Endothelial cell of umbilical vein (primary cell): ENCODE measurements at regions not wholly inside any gene's neighbourhood (a gene's known extent, or its start where the extent isn't known, plus 50 kb on each side); places are given as distances from the start of the nearest gene placed in this dataset.

Experiments used
- BruUV-seq: library from RNA; stranded (reverse); fragments of 400-500 nt; replicated peaks from 2 replicates; lab custom pipeline; 2021; lab: Mats Ljungman, UMichigan
- CTCF ChIA-PET: fragments of 300-600, 350-600 bp; sonication (Branson Sonifier 250); formaldehyde crosslinking; loops from one replicate; lab custom pipeline; 2021; ENCODE audit warnings: antibody characterized with exemption, inconsistent platforms; lab: Charles Lee
- POLR2A ChIA-PET: fragments of 300-600, 350-600 bp; sonication (Branson Sonifier 250); formaldehyde crosslinking; loops from one replicate; lab custom pipeline; 2021; ENCODE audit warnings: antibody characterized with exemption, inconsistent platforms; lab: Charles Lee
- DNase-seq: peaks from one replicate; pipeline ENCODE4 v3.0.0-alpha.2; 2011; ENCODE audit warnings: low read depth, low spot score
- FAIRE-seq: peaks from 2 replicates; lab custom pipeline; 2011; peaks lifted over from hg19 to GRCh38; lab: Jason Lieb, UNC
- H2AFZ ChIP-seq: 2 replicates; pipeline ENCODE4 v1.6.0; 2012; ENCODE audit warnings: low read depth, low read length, control low read depth, inconsistent platforms
- H3K27ac ChIP-seq: 2 replicates; pipeline ENCODE4 v1.5.1; 2011; ENCODE audit warnings: low read depth, mild to moderate bottlenecking, control low read depth, low read length, moderate library complexity; ENCODE audit not compliant: insufficient read depth
- H3K27me3 ChIP-seq, 2 experiments: 2 replicates each; pipeline versions ENCODE4 v1.6.0 to v1.6.1; 2011; ENCODE audit warnings: low read length in 2 of 2, mixed read lengths in 1 of 2; ENCODE audit not compliant: control insufficient read depth in 2 of 2, insufficient read depth in 2 of 2
- H3K36me3 ChIP-seq, 2 experiments: 2 replicates in 1 of 2; 3 replicates in 1 of 2; pipeline ENCODE4 v1.5.1; 2011; ENCODE audit warnings: low read length in 2 of 2, mild to moderate bottlenecking in 1 of 2, moderate library complexity in 1 of 2; ENCODE audit not compliant: control insufficient read depth in 2 of 2, insufficient read depth in 2 of 2; ENCODE audit errors: extremely low read depth in 1 of 2
- H3K4me1 ChIP-seq: 3 replicates; pipeline ENCODE4 v1.5.1; 2011; ENCODE audit warnings: mild to moderate bottlenecking, low read length; ENCODE audit not compliant: control insufficient read depth, insufficient read depth; ENCODE audit errors: extremely low read depth
- H3K4me2 ChIP-seq: 2 replicates; pipeline ENCODE4 v1.6.1; 2011; ENCODE audit warnings: low read length, control low read depth, mixed read lengths; ENCODE audit not compliant: insufficient read depth
- H3K4me3 ChIP-seq, 3 experiments: fragments of 200-600 bp in 1 of 3; sonication (generic), shearing (Covaris generic) in 1 of 3; replicated peaks in 1 of 3; 2 replicates each; pipeline ENCODE4 v1.5.1; 2011 to 2016; ENCODE audit warnings: control low read depth in 3 of 3, low read length in 3 of 3, mild to moderate bottlenecking in 2 of 3, inconsistent platforms in 1 of 3, low read depth in 1 of 3, moderate library complexity in 1 of 3; ENCODE audit not compliant: insufficient read depth in 1 of 3
- H3K79me2 ChIP-seq: 2 replicates; pipeline ENCODE4 v1.6.0; 2012; ENCODE audit warnings: low read length, inconsistent platforms; ENCODE audit not compliant: control insufficient read depth, insufficient read depth
- H3K9ac ChIP-seq: replicated peaks from 2 replicates; pipeline ENCODE3; 2011; ENCODE audit warnings: low read length, control low read depth; ENCODE audit not compliant: insufficient read depth; ENCODE audit errors: extremely low read depth
- H3K9me1 ChIP-seq: replicated peaks from 3 replicates; pipeline ENCODE4 v1.6.0; 2011; ENCODE audit warnings: mild to moderate bottlenecking, low read length; ENCODE audit not compliant: control insufficient read depth, insufficient read depth; ENCODE audit errors: extremely low read depth
- H3K9me3 ChIP-seq: replicated peaks from 2 replicates; pipeline ENCODE4 v1.5.1; 2012; ENCODE audit warnings: low read length, inconsistent platforms; ENCODE audit not compliant: control insufficient read depth, insufficient read depth
- H4K20me1 ChIP-seq: replicated peaks from 2 replicates; pipeline ENCODE3; 2011; ENCODE audit warnings: mild to moderate bottlenecking, low read length; ENCODE audit not compliant: control insufficient read depth, insufficient read depth; ENCODE audit errors: extremely low read depth
- EZH2 ChIP-seq: IDR thresholded peaks from 2 replicates; pipeline ENCODE4 v1.6.1; 2012; ENCODE audit warnings: borderline replicate concordance, low read depth, mild to moderate bottlenecking, moderate library complexity, low read length, inconsistent platforms; ENCODE audit not compliant: severe bottlenecking
- FOS ChIP-seq: IDR thresholded peaks from 2 replicates; pipeline ENCODE4 v1.6.1; 2011; ENCODE audit warnings: mild to moderate bottlenecking, low read length, moderate library complexity, borderline replicate concordance; ENCODE audit not compliant: insufficient read depth
- GATA2 ChIP-seq: IDR thresholded peaks from 2 replicates; pipeline ENCODE4 v1.7.0; 2011; ENCODE audit warnings: low read depth, mild to moderate bottlenecking, moderate library complexity, mixed read lengths, low read length; ENCODE audit not compliant: insufficient read length, insufficient read depth
- JUN ChIP-seq: IDR thresholded peaks from 2 replicates; pipeline ENCODE4 v1.6.1; 2011; ENCODE audit warnings: borderline replicate concordance, low read depth; ENCODE audit not compliant: insufficient read length, insufficient read depth
- POLR2A ChIP-seq: IDR thresholded peaks from 2 replicates; pipeline ENCODE4 v1.6.1; 2012; ENCODE audit warnings: low read depth, mild to moderate bottlenecking, control low read depth, low read length
- POLR2AphosphoS5 ChIP-seq: IDR thresholded peaks from 2 replicates; pipeline ENCODE4 v1.6.1; 2012; ENCODE audit warnings: low read depth, mild to moderate bottlenecking, control low read depth, low read length, moderate library complexity; ENCODE audit not compliant: insufficient read depth
- dilution Hi-C: fragments of 300-500 bp; cut with MboI; formaldehyde crosslinking; loops from one replicate; pipeline ENCODE4 v1.15.0; 2019; ENCODE audit warnings: low sequenced_read_pairs; ENCODE audit not compliant: extremely low pct_ligation_motif_present
- intact Hi-C: fragments of 100-400 bp; cut with micrococcal nuclease; formaldehyde crosslinking; loops from one replicate; pipeline ENCODE4 v1.10.0; 2022
- TF ChIP-seq, protein P1 (sequence below), 2 donors: IDR thresholded peaks; 1 replicate in 1 of 2; 2 replicates in 1 of 2; pipeline ENCODE4 v1.5.1; 2011; ENCODE audit warnings: low read length in 2 of 2, mild to moderate bottlenecking in 2 of 2, moderate library complexity in 2 of 2, control low read depth in 1 of 2, inconsistent platforms in 1 of 2, low read depth in 1 of 2; ENCODE audit not compliant: insufficient read depth in 1 of 2; ENCODE audit errors: extremely low read depth in 1 of 2
- TF ChIP-seq, protein P2 (sequence below): IDR thresholded peaks from 2 replicates; pipeline ENCODE4 v1.6.1; 2011; ENCODE audit not compliant: insufficient read depth, insufficient read length

DNA sequence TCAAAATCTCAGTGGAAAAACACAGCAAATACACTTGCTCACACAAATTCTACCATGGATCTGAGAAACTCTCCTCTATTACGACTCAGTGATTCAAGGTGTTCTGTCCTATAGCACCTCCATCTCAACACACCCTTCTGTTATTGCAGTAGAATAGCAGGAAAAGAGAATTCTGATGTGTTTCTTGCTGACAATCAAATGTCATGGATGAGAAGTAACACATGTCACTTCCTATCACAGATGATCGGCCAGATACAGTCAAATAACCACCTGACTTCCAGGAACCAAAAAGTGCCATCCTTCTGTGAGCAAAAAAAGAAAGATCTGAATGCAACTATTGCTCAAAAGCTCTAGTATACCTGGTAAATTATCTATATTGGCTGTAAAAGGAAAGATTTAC is 734.2 kb upstream of the GBE1 start:
- Histone ChIP-seq H3K9me1 (no peaks in the 10 kb centered on the region), H3K36me3 (no peaks in the 10 kb centered on the region), H2AFZ (no peak overlapping the region), H3K9me3 (no peaks in the 10 kb centered on the region), H4K20me1 (no peaks in the 10 kb centered on the region), H3K4me3 (no peak overlapping the region), H3K27ac (no peak overlapping the region), H3K4me1 (no peaks in the 10 kb centered on the region), H3K79me2 (no peaks in the 10 kb centered on the region), H3K27me3 (no peaks in the 10 kb centered on the region), H3K4me2 (no peak overlapping the region), H3K9ac (no peak overlapping the region)
- ChIA-PET CTCF (no interaction called here), POLR2A (no interaction called here)
- no peak for DNase-seq
- no peak for TF ChIP-seq JUN
- TF ChIP-seq, protein P1, sequence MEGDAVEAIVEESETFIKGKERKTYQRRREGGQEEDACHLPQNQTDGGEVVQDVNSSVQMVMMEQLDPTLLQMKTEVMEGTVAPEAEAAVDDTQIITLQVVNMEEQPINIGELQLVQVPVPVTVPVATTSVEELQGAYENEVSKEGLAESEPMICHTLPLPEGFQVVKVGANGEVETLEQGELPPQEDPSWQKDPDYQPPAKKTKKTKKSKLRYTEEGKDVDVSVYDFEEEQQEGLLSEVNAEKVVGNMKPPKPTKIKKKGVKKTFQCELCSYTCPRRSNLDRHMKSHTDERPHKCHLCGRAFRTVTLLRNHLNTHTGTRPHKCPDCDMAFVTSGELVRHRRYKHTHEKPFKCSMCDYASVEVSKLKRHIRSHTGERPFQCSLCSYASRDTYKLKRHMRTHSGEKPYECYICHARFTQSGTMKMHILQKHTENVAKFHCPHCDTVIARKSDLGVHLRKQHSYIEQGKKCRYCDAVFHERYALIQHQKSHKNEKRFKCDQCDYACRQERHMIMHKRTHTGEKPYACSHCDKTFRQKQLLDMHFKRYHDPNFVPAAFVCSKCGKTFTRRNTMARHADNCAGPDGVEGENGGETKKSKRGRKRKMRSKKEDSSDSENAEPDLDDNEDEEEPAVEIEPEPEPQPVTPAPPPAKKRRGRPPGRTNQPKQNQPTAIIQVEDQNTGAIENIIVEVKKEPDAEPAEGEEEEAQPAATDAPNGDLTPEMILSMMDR (IDR thresholded peaks at IDR 0.05; ENCODE audit: extremely low read depth in 1 of 2, insufficient read depth in 1 of 2, low read depth in 1 of 2, low read length in 2 of 2) = no peak
- TF ChIP-seq POLR2AphosphoS5 = no peak
- TF ChIP-seq EZH2 = no peak
- no peak for TF ChIP-seq GATA2
- TF ChIP-seq FOS = no peak
- TF ChIP-seq, protein P2, sequence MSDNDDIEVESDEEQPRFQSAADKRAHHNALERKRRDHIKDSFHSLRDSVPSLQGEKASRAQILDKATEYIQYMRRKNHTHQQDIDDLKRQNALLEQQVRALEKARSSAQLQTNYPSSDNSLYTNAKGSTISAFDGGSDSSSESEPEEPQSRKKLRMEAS = no peak
- no peak for TF ChIP-seq POLR2A
- dilution Hi-C loops (no loop called here), intact Hi-C loops (no loop called here)
- BruUV-seq = no TSS peak
- no peak for FAIRE-seq
